ENCODE measurements at regions not wholly inside any gene's neighbourhood (a gene's known extent, or its start where the extent isn't known, plus 50 kb on each side); places are given as distances from the start of the nearest gene placed in this dataset.

DNA sequence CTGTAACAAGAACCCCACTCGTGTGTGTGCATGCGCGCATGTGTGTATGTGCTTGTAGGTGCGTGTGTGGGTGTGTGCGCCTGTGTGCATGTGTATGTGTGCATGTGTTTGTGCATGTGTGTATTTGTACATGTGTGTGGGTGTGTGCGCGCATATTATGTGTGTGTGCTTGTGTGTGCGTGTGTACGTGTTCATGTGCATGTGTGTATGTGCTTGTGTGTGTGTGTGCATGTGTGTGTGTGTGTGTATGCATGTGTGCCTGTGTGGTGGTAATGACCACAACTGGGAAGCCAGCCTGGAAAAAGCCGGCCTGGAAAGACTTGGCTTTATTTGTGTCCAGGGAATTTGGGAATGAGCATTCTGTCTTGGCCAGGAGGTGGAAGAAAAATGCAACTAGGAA, 157.5 kb downstream of the PAX1 start:
- H3K4me3 ChIP-seq (ENCODE audit: low read depth, low read length): no peak overlapping the region
- TF ChIP-seq CTCF (conservative IDR thresholded peaks at IDR 0.05; ENCODE audit: low read depth, low read length): no peak
- no peak for DNase-seq (ENCODE audit: low read depth)

- no peak for TF ChIP-seq CTCF (conservative IDR thresholded peaks at IDR 0.05; ENCODE audit: low read depth, low read length)
- DNase-seq (ENCODE audit: low read depth): no peak
- H3K4me3 ChIP-seq (ENCODE audit: low read depth, low read length): no peak overlapping the region
Measured at GRCh38 chr20:21862259-21862946, 156.9 kb downstream of the PAX1 start.

GRCh38 chr20:21840991-21841390, 135.5 kb downstream of the PAX1 start:
- no peak for TF ChIP-seq CTCF (conservative IDR thresholded peaks at IDR 0.05; ENCODE audit: low read depth, low read length)
- no peak overlapping the region for H3K4me3 ChIP-seq (ENCODE audit: low read depth, low read length)
- DNase-seq (ENCODE audit: low read depth): no peak

- DNase-seq (ENCODE audit: low read depth): no peak
- TF ChIP-seq CTCF (conservative IDR thresholded peaks at IDR 0.05; ENCODE audit: low read depth, low read length): no peak
- H3K4me3 ChIP-seq (ENCODE audit: low read depth, low read length): no peak overlapping the region
Measured at GRCh38 chr20:21839982-21840381, 134.5 kb downstream of the PAX1 start.

GRCh38 chr20:21836346-21836745, 130.9 kb downstream of the PAX1 start:
- no peak for DNase-seq (ENCODE audit: low read depth)
- no peak for TF ChIP-seq CTCF (conservative IDR thresholded peaks at IDR 0.05; ENCODE audit: low read depth, low read length)
- no peak overlapping the region for H3K4me3 ChIP-seq (ENCODE audit: low read depth, low read length)

- no peak for DNase-seq (ENCODE audit: low read depth)
- no peak for TF ChIP-seq CTCF (conservative IDR thresholded peaks at IDR 0.05; ENCODE audit: low read depth, low read length)
Measured at GRCh38 chr20:21835042-21835441, 129.6 kb downstream of the PAX1 start.

More at GRCh38 chr20:21835042-21835441, 129.6 kb downstream of the PAX1 start:
- H3K4me3 ChIP-seq (ENCODE audit: low read depth, low read length): no peak overlapping the region
